ENCODE measurements at regions not wholly inside any gene's neighbourhood (a gene's known extent, or its start where the extent isn't known, plus 50 kb on each side); places are given as distances from the start of the nearest gene placed in this dataset.
"Not testable (repeated sequence)": the region's sequence is repeated elsewhere in the genome, so short reads cannot be mapped to it uniquely, and the experiment has no call there.

DNA sequence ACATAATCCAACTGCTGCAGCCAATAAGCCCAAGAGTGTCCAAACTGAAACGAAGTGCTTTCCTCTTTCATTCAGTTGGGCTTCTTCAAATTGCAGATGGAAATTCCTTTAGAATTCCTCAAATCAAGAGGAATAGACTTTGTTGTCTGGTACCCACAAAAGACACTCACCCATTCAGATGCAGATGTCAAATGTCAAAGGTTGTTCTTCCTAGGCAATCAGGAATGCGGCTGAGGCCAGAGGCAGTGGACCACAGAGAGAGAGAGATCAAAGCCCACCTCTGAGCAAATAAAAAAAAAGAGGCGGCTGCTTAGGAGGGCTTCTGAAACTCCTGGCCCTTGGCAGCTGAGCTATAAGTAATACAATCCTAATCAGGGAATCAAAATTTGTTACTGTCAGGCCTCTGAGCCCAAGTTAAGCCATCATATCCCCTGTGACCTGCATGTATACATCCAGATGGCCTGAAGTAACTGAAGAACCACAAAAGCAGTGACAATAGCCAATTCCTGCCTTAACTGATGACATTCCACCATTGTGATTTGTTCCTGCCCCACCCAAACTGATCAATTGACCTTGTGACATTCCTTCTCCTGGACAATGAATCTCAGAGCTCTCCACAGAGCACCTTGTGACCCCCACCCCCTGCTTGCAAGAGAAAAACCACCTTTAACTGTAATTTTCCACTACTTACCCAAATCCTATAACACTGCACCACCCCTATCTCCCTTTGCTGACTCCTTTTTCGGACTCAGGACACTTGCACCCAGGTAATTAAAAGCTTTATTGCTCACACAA lies 303.0 kb upstream of the GJE1 start:
- in situ Hi-C loops (cut with HindIII; ENCODE audit: low sequenced_read_pairs): no loop called here
- DNase-seq (ENCODE audit: low spot score): no peak

DNA sequence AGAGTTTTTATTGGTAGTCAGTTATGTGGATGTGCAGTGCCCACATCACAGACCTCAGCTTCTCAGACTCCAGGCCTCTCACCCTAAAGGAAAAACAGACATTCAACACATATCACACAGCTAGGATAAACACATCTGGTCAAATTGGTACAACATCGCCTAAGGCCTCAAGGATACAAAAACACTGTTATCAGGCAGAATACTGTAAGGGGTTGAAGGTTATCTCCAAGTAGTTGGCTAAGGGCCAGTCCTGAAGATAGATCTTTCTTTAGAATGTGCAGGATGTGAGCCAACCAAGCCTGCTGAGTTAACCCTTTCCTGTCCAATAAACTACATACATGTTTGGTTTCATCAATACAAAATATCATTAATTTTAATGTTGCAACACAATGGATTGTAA lies 308.4 kb upstream of the GJE1 start:
- in situ Hi-C loops (cut with HindIII; ENCODE audit: low sequenced_read_pairs): no loop called here
- DNase-seq (ENCODE audit: low spot score): no peak

DNA sequence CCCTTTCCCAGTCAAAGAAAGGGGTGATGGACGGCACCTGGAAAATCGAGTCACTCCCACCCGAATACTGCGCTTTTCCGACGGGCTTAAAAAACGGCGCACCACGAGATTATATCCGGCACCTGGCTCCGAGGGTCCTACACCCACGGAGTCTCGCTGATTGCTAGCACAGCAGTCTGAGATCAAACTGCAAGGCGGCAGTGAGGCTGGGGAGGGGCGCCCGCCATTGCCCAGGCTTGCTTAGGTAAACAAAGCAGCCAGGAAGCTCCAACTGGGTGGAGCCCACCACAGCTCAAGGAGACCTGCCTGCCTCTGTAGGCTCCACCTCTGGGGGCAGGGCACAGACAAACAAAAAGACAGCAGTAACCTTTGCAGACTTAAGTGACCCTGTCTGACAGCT lies 317.7 kb upstream of the GJE1 start:
- DNase-seq (ENCODE audit: low spot score); in situ Hi-C loops (cut with HindIII; ENCODE audit: low sequenced_read_pairs): not testable (repeated sequence)

DNA sequence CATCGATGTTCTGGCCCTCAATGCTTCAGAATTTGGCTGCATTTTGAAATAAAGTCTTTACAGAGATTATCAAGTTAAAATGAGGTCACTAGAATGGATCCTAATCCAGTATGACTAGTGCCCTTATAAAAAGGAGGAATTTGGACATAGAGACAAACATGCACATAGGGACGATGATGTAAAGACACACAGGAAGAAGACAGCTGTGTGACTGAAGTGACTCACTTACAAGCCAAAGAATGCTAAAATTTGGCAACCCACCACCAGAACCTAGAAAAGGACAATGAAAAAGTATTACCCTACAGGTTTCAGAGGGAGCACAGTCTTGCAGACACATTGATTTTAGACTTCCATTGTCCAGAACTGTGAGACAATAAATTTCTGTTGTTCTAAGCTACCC lies 322.8 kb upstream of the GJE1 start:
- no peak for DNase-seq (ENCODE audit: low spot score)
- in situ Hi-C loops (cut with HindIII; ENCODE audit: low sequenced_read_pairs): no loop called here

DNA sequence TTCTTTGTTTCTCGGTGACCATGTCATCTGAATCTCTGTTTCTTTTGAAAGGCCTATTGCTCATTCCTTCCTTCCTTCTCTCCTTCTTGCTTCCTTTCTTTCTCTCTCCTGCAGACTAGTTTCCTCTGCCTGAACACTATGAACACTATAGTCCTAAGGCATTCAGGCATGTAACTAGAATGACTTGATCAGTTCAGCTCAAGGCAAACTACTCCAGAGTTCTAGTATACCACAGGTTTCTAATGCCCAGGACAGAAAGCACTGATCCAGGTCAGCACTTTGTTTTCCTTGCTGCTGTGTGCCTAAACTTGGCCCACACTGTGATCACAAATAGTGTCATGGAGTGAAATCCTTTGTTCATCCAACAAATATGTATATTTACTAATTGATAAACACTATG lies 324.1 kb upstream of the GJE1 start:
- DNase-seq (ENCODE audit: low spot score): no peak
- in situ Hi-C loops (cut with HindIII; ENCODE audit: low sequenced_read_pairs): no loop called here

DNA sequence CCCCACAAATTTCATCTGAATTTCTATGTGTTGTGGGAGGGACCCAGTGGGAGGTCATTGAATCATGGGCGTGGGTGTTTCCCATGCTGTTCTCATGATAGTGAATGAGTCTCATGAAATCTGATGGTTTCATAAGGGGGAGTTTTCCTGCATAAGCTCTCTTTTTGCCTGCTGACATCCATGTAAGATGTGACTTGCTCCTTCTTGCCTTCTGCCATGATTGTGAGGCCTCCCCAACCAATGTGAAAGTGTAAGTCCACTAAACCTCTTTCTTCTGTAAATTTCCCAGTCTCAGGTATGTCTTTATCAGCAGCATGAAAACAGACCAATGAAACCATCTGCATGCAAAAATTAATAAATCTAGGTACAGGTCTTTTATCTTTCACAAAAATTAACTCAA lies 331.8 kb upstream of the GJE1 start:
- DNase-seq (ENCODE audit: low spot score); in situ Hi-C loops (cut with HindIII; ENCODE audit: low sequenced_read_pairs): not testable (repeated sequence)

DNA sequence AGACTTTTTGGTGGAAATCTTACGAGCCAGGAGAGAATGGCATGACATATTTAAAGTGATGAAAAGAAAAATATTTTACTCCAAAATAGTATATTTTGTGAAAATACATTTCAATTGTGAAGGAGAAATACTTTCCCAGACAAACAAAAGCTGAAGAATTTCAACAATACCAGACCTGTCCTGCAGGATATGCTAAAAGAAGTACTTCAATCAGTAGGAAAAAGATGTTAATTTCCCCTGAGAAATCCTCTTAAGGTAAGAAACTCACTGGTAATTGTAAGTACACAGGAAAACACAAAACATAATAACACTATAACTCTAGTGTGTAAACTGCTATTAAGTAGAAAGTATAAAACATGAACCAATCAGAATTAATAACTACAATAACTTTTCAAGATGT lies 341.8 kb upstream of the GJE1 start:
- in situ Hi-C loops (cut with HindIII; ENCODE audit: low sequenced_read_pairs): no loop called here
- no peak for DNase-seq (ENCODE audit: low spot score)

DNA sequence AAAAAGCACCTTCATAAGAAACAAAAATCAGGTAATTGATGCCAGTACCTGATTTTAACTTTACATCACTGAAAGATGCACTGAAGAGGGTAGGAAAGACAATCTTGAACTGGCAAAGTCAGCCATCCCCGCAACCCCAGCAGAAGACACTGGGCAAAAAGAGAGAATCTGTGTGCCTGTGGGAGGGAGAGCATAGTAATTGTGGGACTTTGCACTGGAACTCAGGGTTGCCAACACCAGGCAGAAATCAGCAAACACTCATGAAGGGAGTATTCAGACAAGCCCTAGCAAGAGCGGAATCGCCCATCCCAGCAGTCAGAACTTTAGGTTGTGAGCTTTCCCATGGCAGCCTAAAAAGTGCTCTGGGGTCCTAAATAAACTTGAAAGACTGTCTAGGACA lies 344.6 kb upstream of the GJE1 start:
- no peak for DNase-seq (ENCODE audit: low spot score)
- in situ Hi-C loops (cut with HindIII; ENCODE audit: low sequenced_read_pairs): no loop called here

DNA sequence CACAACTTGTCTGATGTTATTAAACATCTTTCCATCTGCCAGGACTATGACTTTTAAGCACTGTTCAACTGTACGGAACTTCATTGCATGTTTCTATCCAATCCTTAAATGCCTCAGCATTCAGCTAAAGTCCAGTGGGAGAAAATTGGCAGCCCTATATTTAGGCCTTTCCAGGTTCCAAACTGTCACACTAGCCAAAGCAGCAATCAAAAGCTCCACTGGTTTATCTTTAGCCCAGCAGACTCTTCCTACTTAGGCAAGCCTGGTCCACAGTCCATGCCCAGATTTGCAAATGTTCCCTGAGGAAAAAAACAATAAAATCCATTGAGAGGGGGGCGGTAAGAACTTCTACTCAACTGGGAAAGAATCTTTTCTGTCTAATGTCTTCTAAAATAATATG lies 349.1 kb upstream of the GJE1 start:
- in situ Hi-C loops (cut with HindIII; ENCODE audit: low sequenced_read_pairs): no loop called here
- no peak for DNase-seq (ENCODE audit: low spot score)

DNA sequence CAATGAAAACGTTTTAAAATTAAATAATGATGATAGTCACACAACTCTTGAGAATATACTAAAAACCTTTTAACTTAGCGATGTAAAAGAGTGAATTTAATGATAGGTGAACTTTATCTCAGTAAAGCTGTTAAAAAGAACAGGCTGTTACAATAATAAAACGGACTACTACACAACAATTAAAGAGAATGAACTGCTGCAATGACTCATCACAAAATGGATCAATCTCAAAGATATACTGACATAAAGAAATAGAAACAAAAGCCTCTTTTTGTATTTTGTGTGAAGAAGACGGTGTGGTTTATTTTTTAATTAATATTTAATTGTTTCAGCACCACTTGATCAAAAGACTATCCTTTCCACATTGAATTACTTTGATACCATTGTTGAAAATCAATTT lies 352.4 kb upstream of the GJE1 start:
- in situ Hi-C loops (cut with HindIII; ENCODE audit: low sequenced_read_pairs): no loop called here
- DNase-seq (ENCODE audit: low spot score): no peak

DNA sequence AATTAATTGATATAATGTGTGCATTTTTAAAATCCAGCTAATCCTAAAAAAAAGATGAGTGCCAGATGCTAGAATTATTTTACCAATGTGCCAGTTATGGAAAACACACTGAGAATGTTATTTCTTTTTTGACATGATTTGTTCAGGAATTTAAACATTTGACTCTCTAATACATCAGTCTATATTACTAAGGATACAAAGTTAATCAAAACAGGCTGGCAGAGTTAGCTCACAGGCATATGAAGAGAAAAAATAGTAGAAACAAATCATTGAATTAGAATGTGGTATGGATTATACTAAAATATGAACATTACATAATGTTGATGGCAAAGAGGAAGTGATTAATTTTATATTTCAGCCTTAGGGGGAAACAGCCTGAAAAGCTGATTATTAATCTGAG lies 368.3 kb upstream of the GJE1 start:
- in situ Hi-C loops (cut with HindIII; ENCODE audit: low sequenced_read_pairs): no loop called here
- DNase-seq (ENCODE audit: low spot score): no peak

DNA sequence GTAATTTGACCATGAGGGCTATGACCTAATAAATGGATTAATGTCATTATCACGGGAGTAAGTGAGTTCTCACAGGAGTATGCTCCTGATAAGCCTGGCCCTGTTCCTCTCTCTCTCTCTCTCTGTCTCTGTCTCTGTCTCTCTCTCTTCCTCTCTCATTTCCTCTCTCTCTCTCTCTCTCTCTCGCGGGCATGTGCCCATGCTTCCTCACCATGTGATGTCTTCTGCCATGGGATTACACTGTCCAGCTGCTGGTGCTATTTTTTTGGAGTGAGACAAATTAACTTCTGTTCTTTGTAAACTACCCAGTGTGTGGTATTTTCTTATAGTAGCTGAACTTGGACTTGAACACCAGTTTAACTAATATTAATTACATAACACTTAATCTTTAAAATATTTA lies 374.3 kb upstream of the GJE1 start:
- in situ Hi-C loops (cut with HindIII; ENCODE audit: low sequenced_read_pairs): no loop called here

DNA sequence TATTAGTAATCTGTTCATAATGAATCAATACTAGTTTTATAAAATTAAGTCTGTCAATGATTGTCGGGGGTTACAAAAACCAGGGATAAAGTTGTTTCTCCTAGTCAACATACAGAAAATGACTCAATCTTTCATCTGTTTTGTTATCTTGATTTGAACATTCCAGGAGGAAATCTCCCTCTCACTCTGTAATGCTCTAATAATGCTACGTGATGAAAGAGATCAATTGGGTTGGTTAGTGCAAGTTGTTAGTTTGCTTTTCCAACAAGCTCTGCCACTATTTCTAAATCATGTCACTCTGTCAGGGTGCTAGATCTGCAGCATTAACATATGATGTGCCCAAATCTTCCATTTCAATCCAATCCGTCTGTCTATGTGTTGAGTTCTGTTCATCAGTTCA lies 379.5 kb upstream of the GJE1 start:
- in situ Hi-C loops (cut with HindIII; ENCODE audit: low sequenced_read_pairs): no loop called here
- DNase-seq (ENCODE audit: low spot score): no peak

More for the DNA sequence above, 374.3 kb upstream of the GJE1 start:
- no peak for DNase-seq (ENCODE audit: low spot score)

DNA sequence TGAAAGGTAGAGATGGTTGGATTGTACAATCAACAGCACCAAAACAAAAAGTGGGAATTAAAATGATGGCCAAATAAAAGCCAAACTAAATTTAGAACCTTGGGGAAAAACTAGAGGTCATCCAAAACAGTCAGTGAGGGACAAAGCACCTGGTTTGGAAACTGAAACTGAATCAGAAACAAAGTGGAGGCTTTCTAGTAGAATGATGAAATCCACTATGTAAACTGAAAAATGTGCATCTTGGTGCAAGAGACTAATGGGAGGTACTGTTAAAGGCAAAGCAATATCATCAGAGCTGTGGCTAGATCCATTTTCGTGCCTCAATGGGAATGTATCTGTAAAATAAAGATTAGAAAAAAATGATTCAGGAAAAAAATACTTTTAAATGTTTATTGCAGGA lies 380.0 kb upstream of the GJE1 start:
- in situ Hi-C loops (cut with HindIII; ENCODE audit: low sequenced_read_pairs): no loop called here

DNA sequence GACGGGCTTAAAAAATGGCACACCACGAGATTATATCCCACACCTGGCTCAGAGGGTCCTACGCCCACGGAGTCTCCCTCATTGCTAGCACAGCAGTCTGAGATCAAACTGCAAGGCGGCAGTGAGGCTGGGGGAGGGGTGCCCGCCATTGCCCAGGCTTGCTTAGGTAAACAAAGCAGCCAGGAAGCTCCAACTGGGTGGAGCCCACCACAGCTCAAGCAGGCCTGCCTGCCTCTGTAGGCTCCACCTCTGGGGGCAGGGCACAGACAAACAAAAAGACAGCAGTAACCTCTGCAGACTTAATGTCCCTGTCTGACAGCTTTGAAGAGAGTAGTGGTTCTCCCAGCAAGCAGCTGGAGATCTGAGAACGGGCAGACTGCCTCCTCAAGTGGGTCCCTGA lies 386.4 kb upstream of the GJE1 start:
- in situ Hi-C loops (cut with HindIII; ENCODE audit: low sequenced_read_pairs); DNase-seq (ENCODE audit: low spot score): not testable (repeated sequence)

More for the DNA sequence above, 380.0 kb upstream of the GJE1 start:
- no peak for DNase-seq (ENCODE audit: low spot score)

DNA sequence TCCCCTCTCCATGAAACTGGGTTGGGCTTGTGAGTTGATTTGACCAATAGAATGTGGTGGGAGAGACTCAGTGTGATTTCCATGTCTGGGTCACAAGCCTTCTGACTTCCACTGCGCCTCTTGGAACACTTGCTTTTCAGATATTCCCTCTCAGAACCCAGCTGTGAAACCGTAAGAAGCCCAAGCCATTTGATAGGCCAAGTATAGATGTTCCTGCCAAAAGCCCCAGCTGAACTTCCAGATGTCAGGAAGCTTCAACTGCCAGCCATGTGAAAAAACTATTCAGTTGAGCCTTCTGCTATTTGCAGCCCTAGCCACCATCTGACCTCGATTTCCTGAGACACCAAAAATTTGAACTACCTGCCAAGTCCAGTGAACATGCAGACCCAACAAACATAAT lies 387.8 kb upstream of the GJE1 start:
- DNase-seq (ENCODE audit: low spot score): no peak
- in situ Hi-C loops (cut with HindIII; ENCODE audit: low sequenced_read_pairs): no loop called here

DNA sequence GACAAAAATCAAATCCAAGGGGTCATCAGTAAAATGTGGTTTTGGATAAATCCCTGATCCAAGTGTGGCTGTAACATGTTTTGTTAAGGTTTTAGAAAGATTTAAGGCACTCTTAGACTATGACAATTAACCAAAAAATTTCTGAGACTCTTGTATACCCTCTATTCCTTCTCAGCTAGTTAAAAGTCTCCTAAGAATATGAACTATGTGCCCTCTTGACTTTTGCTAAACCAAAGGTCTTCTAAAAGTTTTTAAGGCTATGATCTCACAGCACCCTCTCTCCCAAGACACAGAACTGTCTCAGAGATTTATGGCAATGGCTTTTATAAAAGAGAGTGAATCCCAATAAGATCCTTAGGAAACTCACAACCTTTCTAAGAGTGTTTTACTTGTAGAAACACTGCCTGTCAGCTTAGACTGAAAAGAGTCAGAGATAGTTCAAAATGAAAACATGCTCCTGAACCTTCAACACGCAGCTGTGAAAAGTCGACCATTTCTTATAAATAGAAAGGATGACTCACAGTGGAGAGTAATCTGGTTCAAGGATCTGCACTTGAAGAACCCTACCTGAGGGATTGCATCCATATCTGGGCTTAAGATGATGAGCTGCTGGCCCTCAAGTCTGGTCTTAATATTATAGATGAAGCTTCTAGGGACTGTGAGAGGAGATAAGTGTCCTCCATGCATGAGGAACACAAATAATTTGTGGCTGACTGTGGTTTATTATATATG lies 388.4 kb upstream of the GJE1 start:
- in situ Hi-C loops (cut with HindIII; ENCODE audit: low sequenced_read_pairs): no loop called here
- no peak for DNase-seq (ENCODE audit: low spot score)

DNA sequence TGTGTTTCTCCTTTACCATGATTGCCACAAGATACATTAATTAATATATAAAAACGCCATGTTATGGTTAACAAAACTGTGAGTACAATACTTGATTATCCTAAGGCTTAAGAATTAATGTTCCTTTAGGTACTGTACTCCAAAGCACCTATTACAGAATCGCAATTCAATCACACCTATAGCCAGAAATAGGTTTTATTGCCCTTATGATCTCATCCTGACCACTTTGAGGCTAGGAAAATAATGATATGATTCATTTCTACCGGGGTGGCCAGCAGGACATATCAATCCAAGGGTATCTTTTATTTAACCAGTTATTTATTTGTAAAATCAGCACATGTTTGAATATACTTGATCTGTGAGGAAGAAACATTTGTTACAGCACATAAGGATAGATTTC lies 396.6 kb upstream of the GJE1 start:
- in situ Hi-C loops (cut with HindIII; ENCODE audit: low sequenced_read_pairs): no loop called here
- no peak for DNase-seq (ENCODE audit: low spot score)

DNA sequence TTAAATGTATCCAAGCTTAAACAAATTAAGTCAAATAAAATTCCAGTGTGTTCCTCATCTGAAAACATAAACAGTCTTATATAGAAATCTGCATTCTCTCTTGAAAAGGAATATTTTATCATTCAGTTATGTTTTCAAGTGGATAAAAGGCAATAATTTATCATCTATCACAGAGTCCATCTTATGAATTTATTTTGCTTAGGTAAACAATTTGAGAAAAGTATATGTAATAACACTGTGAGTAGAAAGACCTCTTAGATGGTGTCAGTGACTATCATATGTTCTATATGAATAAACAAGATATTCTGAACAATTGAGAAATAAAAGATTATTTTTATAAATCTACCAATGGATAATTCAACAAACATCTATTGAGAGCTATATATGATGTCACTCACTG lies 397.6 kb upstream of the GJE1 start:
- in situ Hi-C loops (cut with HindIII; ENCODE audit: low sequenced_read_pairs): no loop called here

DNA sequence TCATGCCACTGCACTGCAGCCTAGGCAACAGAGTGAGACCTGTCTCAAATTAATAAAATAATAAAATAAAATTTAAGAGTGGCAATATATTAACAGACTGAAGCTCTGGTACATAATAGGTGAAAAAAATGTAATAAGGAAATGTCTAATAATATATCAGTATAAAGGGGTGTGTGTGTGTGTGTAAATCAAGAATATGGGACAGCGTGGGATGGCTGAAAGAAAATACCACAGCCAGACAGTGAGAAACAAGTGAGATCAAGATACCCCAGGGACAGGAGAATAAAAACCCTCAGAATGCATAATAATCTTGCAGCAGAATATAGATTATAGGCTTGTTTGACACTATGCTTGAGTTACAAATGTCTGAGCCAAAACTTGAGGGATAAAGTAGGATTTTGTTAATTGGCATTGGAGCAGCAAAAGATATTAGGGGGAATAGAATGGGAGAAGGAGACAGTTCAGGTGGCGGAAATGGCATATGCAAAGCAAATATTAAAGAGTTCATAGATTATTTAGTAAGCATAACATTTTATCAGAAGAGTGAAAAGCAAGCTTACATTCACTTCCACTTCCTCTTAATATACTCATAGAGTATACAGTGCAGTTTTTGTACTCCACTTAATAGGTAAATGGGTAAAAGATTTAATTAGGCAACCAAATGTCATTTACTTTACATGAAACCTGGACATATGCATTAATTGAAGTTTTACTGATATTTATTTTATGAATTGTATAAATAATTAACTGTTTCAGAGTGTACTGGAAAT lies 398.5 kb upstream of the GJE1 start:
- no peak for DNase-seq (ENCODE audit: low spot score)
- in situ Hi-C loops (cut with HindIII; ENCODE audit: low sequenced_read_pairs): no loop called here

More for the DNA sequence above, 397.6 kb upstream of the GJE1 start:
- no peak for DNase-seq (ENCODE audit: low spot score)
